ENCODE measurements at regions not wholly inside any gene's neighbourhood (a gene's known extent, or its start where the extent isn't known, plus 50 kb on each side); places are given as distances from the start of the nearest gene placed in this dataset.

GRCh38 chr12:68411371-68411770, 79.2 kb upstream of the MDM1 start:
- Histone ChIP-seq H3K27ac (no peak overlapping the region), H3K4me1 (no peaks in the 10 kb centered on the region), H3K27me3 (no peaks in the 10 kb centered on the region), H3K9me3 (no peaks in the 10 kb centered on the region), H3K4me3 (no peak overlapping the region), H3K36me3 (no peaks in the 10 kb centered on the region)
- TF ChIP-seq POLR2A (IDR thresholded peaks at IDR 0.05) (no peak), CTCF (IDR thresholded peaks at IDR 0.05) (no peak)
- intact Hi-C loops (cut with DNase I), result no loop called here
- DNase-seq (ENCODE audit: extremely low spot score in 2 of 2), result no peak

- Histone ChIP-seq H3K9me3 (no peaks in the 10 kb centered on the region), H3K4me1 (peaks cover 5% of the 10 kb centered on the region), H3K27me3 (no peaks in the 10 kb centered on the region), H3K27ac (no peak overlapping the region), H3K36me3 (no peaks in the 10 kb centered on the region), H3K4me3 (no peak overlapping the region)
- intact Hi-C loops (cut with DNase I), result loop anchor here (5.0 kb wide), 1 partner anchor 1557 kb away; no protein-coding TSS in a partner anchor
- DNase-seq (ENCODE audit: extremely low spot score in 2 of 2), result no peak
- no peak for TF ChIP-seq CTCF (IDR thresholded peaks at IDR 0.05)
- TF ChIP-seq POLR2AphosphoS5 (IDR thresholded peaks at IDR 0.05; ENCODE audit: insufficient read depth in 1 of 2, low read depth in 1 of 2), result no peak
- TF ChIP-seq POLR2A (IDR thresholded peaks at IDR 0.05), result no peak
These were observed 82.8 kb upstream of the MDM1 start for GRCh38 chr12:68414988-68415387.

GRCh38 chr12:68416350-68416749, 84.2 kb upstream of the MDM1 start:
- H3K36me3 ChIP-seq, result no peaks in the 10 kb centered on the region
- no peak for DNase-seq (ENCODE audit: extremely low spot score in 2 of 2)
- H3K27ac ChIP-seq, result no peak overlapping the region
- no peaks in the 10 kb centered on the region for H3K27me3 ChIP-seq
- H3K4me1 ChIP-seq, result peaks cover 15% of the 10 kb centered on the region
- no peak overlapping the region for H3K4me3 ChIP-seq
- intact Hi-C loops (cut with DNase I), result loop anchor here (5.0 kb wide), 1 partner anchor 1556 kb away; no protein-coding TSS in a partner anchor
- H3K9me3 ChIP-seq, result no peaks in the 10 kb centered on the region
- TF ChIP-seq CTCF (IDR thresholded peaks at IDR 0.05) (no peak), POLR2A (IDR thresholded peaks at IDR 0.05) (no peak), POLR2AphosphoS5 (IDR thresholded peaks at IDR 0.05; ENCODE audit: insufficient read depth in 1 of 2, low read depth in 1 of 2) (no peak)

GRCh38 chr12:68416826-68417225, 84.7 kb upstream of the MDM1 start:
- H3K36me3 ChIP-seq, result no peaks in the 10 kb centered on the region
- H3K4me3 ChIP-seq, result no peak overlapping the region
- H3K27me3 ChIP-seq, result no peaks in the 10 kb centered on the region
- H3K9me3 ChIP-seq, result no peaks in the 10 kb centered on the region
- TF ChIP-seq POLR2AphosphoS5 (IDR thresholded peaks at IDR 0.05; ENCODE audit: insufficient read depth in 1 of 2, low read depth in 1 of 2), result no peak
- TF ChIP-seq POLR2A (IDR thresholded peaks at IDR 0.05), result no peak
- no peak for TF ChIP-seq CTCF (IDR thresholded peaks at IDR 0.05)
- no peak overlapping the region for H3K27ac ChIP-seq
- peaks cover 15% of the 10 kb centered on the region for H3K4me1 ChIP-seq
- DNase-seq (ENCODE audit: extremely low spot score in 2 of 2), result no peak
- intact Hi-C loops (cut with DNase I), result loop anchor here (5.0 kb wide), 1 partner anchor 1555 kb away; no protein-coding TSS in a partner anchor

GRCh38 chr12:68418137-68418460, 85.9 kb upstream of the MDM1 start:
- Histone ChIP-seq H3K9me3 (no peaks in the 10 kb centered on the region), H3K36me3 (no peaks in the 10 kb centered on the region), H3K4me3 (no peak overlapping the region), H3K27me3 (no peaks in the 10 kb centered on the region), H3K4me1 (peaks cover 15% of the 10 kb centered on the region), H3K27ac (no peak overlapping the region)
- no peak for DNase-seq (ENCODE audit: extremely low spot score in 2 of 2)
- intact Hi-C loops (cut with DNase I), result loop anchor here (5.0 kb wide), 1 partner anchor 1554 kb away; no protein-coding TSS in a partner anchor
- no peak for TF ChIP-seq POLR2AphosphoS5 (IDR thresholded peaks at IDR 0.05; ENCODE audit: insufficient read depth in 1 of 2, low read depth in 1 of 2)
- no peak for TF ChIP-seq CTCF (IDR thresholded peaks at IDR 0.05)
- no peak for TF ChIP-seq POLR2A (IDR thresholded peaks at IDR 0.05)
